Panc1 (cell line): ENCODE measurements at regions not wholly inside any gene's neighbourhood (a gene's known extent, or its start where the extent isn't known, plus 50 kb on each side); places are given as distances from the start of the nearest gene placed in this dataset.

ENCODE experiments used
- ATAC-seq: fragments of 200-7000 bp; cut with Tn5 transposase; 2 replicates; pipeline ENCODE4 v1.9.1; 2020; ENCODE audit warnings: mild to moderate bottlenecking, moderate library complexity
- BruUV-seq: library from RNA; stranded (reverse); fragments of 400-500 nt; replicated peaks from 2 replicates; lab custom pipeline; 2021; lab: Mats Ljungman, UMichigan
- CTCF ChIA-PET: fragments of 300-600 bp; sonication (Branson Sonifier 250); formaldehyde crosslinking; loops from one replicate; lab custom pipeline; 2022; ENCODE audit warnings: antibody characterized with exemption; lab: Charles Lee
- POLR2A ChIA-PET: fragments of 300-600 bp; sonication (Branson Sonifier 250); formaldehyde crosslinking; loops from one replicate; lab custom pipeline; 2022; ENCODE audit warnings: antibody characterized with exemption; lab: Charles Lee
- DNase-seq: peaks from one replicate; pipeline ENCODE4 v3.0.0-alpha.2; 2010; ENCODE audit warnings: low read depth, low spot score
- H3K27ac ChIP-seq: 2 replicates; pipeline ENCODE4 v1.5.1; 2011; ENCODE audit warnings: mild to moderate bottlenecking, low read length, inconsistent platforms
- H3K27me3 ChIP-seq: fragments of 200-500 bp; sonication (Bioruptor generic); 2 replicates; pipeline ENCODE4 v1.6.0; 2014; ENCODE audit warnings: low read length, inconsistent platforms; ENCODE audit not compliant: control insufficient read depth, insufficient read depth
- H3K36me3 ChIP-seq: fragments of 200-500 bp; sonication (Bioruptor generic); 2 replicates; pipeline ENCODE4 v1.5.1; 2014; ENCODE audit warnings: inconsistent platforms, mild to moderate bottlenecking, low read length, moderate library complexity; ENCODE audit not compliant: control insufficient read depth, insufficient read depth
- H3K4me1 ChIP-seq: 2 replicates; pipeline ENCODE4 v1.5.1; 2011; ENCODE audit warnings: inconsistent platforms, mild to moderate bottlenecking, low read length, moderate library complexity; ENCODE audit not compliant: control insufficient read depth, insufficient read depth
- H3K4me3 ChIP-seq, 2 experiments: 2 replicates each; pipeline ENCODE4 v1.5.1; 2011 to 2012; ENCODE audit warnings: low read depth in 2 of 2, low read length in 2 of 2, mild to moderate bottlenecking in 2 of 2, inconsistent platforms in 1 of 2, moderate library complexity in 1 of 2
- H3K9me3 ChIP-seq: fragments of 200-500 bp; sonication (Bioruptor generic); 2 replicates; pipeline ENCODE4 v1.5.1; 2014; ENCODE audit warnings: low read depth, mild to moderate bottlenecking, inconsistent platforms, low read length, moderate library complexity; ENCODE audit not compliant: control insufficient read depth, insufficient read depth
- CTCF ChIP-seq: fragments of 450-650 bp; IDR thresholded peaks from 2 replicates; pipeline ENCODE4 v1.5.1; 2017; ENCODE audit warnings: mild to moderate bottlenecking
- POLR2AphosphoS5 ChIP-seq: IDR thresholded peaks from 2 replicates; pipeline ENCODE4 v1.6.1; 2012; ENCODE audit warnings: mild to moderate bottlenecking, low read depth, low read length, moderate library complexity
- REST ChIP-seq, 2 experiments: IDR thresholded peaks; 2 replicates each; pipeline ENCODE4 v1.6.1; 2011 to 2012; ENCODE audit warnings: low read depth in 2 of 2, control low read depth in 1 of 2, low read length in 1 of 2, mild to moderate bottlenecking in 1 of 2, moderate library complexity in 1 of 2; ENCODE audit not compliant: insufficient read depth in 1 of 2
- SIN3A ChIP-seq: IDR thresholded peaks from 2 replicates; pipeline ENCODE4 v1.6.1; 2012; ENCODE audit warnings: low read depth, mild to moderate bottlenecking, low read length, moderate library complexity, borderline replicate concordance; ENCODE audit not compliant: insufficient read depth
- TCF7L2 ChIP-seq: IDR thresholded peaks from 2 replicates; pipeline ENCODE4 v1.6.1; 2011; ENCODE audit warnings: mild to moderate bottlenecking, low read depth, low read length, inconsistent platforms
- in situ Hi-C: cut with HindIII; loops from 2 replicates; pipeline ENCODE4 v1.10.0; 2016; ENCODE audit warnings: low sequenced_read_pairs, low pct_unique_long_range_greater_than_20kb
- intact Hi-C: fragments of 100-400 bp; cut with micrococcal nuclease; formaldehyde crosslinking; loops from one replicate; pipeline ENCODE4 v1.10.0; 2022; ENCODE audit not compliant: unreplicated experiment

DNA sequence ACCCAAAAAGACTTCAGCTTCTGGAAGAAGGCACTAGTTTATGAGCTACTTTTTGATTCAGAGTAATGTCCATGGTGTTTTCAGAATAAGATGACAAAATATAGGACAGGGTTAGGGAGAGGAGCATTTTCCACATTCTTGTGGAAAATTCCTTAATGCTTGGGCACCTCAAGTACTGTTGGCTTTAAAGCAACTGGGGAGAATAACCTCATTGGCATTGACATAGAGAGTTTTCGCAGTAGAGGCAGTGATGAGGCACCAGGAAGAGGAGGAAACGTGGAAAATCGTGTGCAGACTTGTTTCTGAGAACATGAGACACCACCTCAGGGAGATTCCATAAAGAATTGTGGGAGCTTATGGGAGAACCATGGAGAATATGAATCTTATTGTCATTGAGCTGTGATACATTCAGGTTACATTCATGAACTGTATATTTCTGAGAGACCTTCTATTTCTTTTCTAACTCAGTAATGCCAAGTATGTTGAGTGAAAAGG, 929.0 kb upstream of the NRXN1 start:
- Histone ChIP-seq H3K4me3 (no peak overlapping the region), H3K27me3 (no peaks in the 10 kb centered on the region), H3K9me3 (no peaks in the 10 kb centered on the region), H3K36me3 (no peaks in the 10 kb centered on the region), H3K27ac (no peak overlapping the region), H3K4me1 (no peaks in the 10 kb centered on the region)
- no TSS peak for BruUV-seq
- no peak for DNase-seq
- CTCF ChIA-PET, result no interaction called here
- intact Hi-C loops, result no loop called here
- in situ Hi-C loops, result no loop called here
- TF ChIP-seq TCF7L2 (no peak), POLR2AphosphoS5 (no peak)
- POLR2A ChIA-PET, result no interaction called here
- no peak for ATAC-seq

DNA sequence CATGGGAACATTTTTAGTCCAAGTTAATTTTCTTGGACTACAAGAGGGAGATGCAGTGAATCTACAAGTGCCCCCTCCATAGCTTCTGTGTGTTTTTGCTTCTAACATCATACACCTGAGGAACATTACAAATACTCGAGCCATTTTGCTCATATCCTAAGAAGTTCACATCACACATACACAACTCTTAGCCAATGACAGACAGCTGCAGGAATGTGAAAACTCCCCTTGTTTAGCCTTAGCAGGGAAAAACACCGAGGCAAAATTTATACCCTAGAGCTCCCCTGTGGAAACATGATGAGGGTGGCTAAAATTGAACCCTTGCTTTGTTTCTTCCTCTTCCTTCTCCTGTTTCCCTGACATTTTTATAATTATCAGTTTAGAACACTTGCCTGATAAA, 928.3 kb upstream of the NRXN1 start:
- Histone ChIP-seq H3K27ac (no peak overlapping the region), H3K4me3 (no peak overlapping the region), H3K27me3 (no peaks in the 10 kb centered on the region), H3K36me3 (no peaks in the 10 kb centered on the region), H3K9me3 (no peaks in the 10 kb centered on the region), H3K4me1 (no peaks in the 10 kb centered on the region)
- TF ChIP-seq REST (IDR thresholded peaks at IDR 0.05; ENCODE audit: insufficient read depth in 1 of 2, low read depth in 2 of 2, low read length in 1 of 2), result no peak
- TF ChIP-seq POLR2AphosphoS5, result no peak
- no peak for TF ChIP-seq TCF7L2
- no peak for TF ChIP-seq SIN3A
- TF ChIP-seq CTCF, result no peak
- in situ Hi-C loops, result no loop called here
- CTCF ChIA-PET, result no interaction called here
- ATAC-seq (no peak), DNase-seq (no peak)
- POLR2A ChIA-PET, result no interaction called here
- intact Hi-C loops, result no loop called here
- no TSS peak for BruUV-seq

DNA sequence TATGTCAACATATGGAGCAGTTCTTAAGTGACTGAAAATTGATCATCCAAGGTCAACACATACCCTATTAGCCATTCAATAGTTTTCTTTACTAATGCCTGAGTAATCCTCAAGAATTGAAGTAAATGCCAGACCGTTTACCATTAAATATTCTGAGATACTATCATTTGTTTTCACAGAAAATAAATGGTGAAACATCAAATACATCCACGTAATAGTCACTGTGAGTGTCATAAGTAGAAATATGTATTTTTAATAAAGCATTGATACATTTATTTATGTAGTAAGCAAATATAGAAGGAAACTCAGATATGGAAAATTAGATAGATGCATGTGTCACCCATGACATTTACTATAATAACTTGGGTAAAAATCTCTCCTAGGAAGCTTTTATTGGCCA, 927.8 kb upstream of the NRXN1 start:
- no peak overlapping the region for H3K27ac ChIP-seq
- no peaks in the 10 kb centered on the region for H3K27me3 ChIP-seq
- TF ChIP-seq REST (IDR thresholded peaks at IDR 0.05; ENCODE audit: insufficient read depth in 1 of 2, low read depth in 2 of 2, low read length in 1 of 2) (no peak), POLR2AphosphoS5 (no peak), SIN3A (no peak), CTCF (no peak), TCF7L2 (no peak)
- no peaks in the 10 kb centered on the region for H3K36me3 ChIP-seq
- no peaks in the 10 kb centered on the region for H3K4me1 ChIP-seq
- no peaks in the 10 kb centered on the region for H3K9me3 ChIP-seq
- H3K4me3 ChIP-seq, result no peak overlapping the region
- DNase-seq (no peak), ATAC-seq (no peak)
- intact Hi-C loops (no loop called here), in situ Hi-C loops (no loop called here)
- BruUV-seq, result no TSS peak
- POLR2A ChIA-PET, result no interaction called here
- CTCF ChIA-PET, result no interaction called here
